Neural crest cell (in vitro differentiated cells): ENCODE measurements at regions not wholly inside any gene's neighbourhood (a gene's known extent, or its start where the extent isn't known, plus 50 kb on each side); places are given as distances from the start of the nearest gene placed in this dataset.

Experiments
- DNase-seq: peaks from one replicate; pipeline ENCODE4 v3.0.0; 2021; ENCODE audit warnings: low read depth, mixed read lengths, low spot score
- H3K27ac Mint-ChIP-seq: one replicate; pipeline ENCODE4 v1.8.0; 2021; ENCODE audit warnings: mild to moderate bottlenecking, mixed read lengths; ENCODE audit not compliant: unreplicated experiment
- H3K27me3 Mint-ChIP-seq: 2 replicates; pipeline ENCODE4 v1.8.0; 2021; ENCODE audit warnings: low read depth, mild to moderate bottlenecking, mixed read lengths
- H3K36me3 Mint-ChIP-seq: 2 replicates; pipeline ENCODE4 v1.8.0; 2021; ENCODE audit warnings: low read depth, mild to moderate bottlenecking, mixed read lengths
- H3K4me1 Mint-ChIP-seq: 2 replicates; pipeline ENCODE4 v1.8.0; 2021; ENCODE audit warnings: mixed read lengths
- H3K4me3 Mint-ChIP-seq: one replicate; pipeline ENCODE4 v1.8.0; 2021; ENCODE audit warnings: mild to moderate bottlenecking, mixed read lengths
- H3K9me3 Mint-ChIP-seq: 2 replicates; pipeline ENCODE4 v1.8.0; 2021; ENCODE audit warnings: mixed read lengths
- TF ChIP-seq, protein P1 (sequence below): fragments of 200-600 bp; sonication (generic); conservative IDR thresholded peaks from 2 replicates; pipeline ENCODE4 v1.5.0; 2021; ENCODE audit warnings: antibody characterized with exemption, mild to moderate bottlenecking

DNA sequence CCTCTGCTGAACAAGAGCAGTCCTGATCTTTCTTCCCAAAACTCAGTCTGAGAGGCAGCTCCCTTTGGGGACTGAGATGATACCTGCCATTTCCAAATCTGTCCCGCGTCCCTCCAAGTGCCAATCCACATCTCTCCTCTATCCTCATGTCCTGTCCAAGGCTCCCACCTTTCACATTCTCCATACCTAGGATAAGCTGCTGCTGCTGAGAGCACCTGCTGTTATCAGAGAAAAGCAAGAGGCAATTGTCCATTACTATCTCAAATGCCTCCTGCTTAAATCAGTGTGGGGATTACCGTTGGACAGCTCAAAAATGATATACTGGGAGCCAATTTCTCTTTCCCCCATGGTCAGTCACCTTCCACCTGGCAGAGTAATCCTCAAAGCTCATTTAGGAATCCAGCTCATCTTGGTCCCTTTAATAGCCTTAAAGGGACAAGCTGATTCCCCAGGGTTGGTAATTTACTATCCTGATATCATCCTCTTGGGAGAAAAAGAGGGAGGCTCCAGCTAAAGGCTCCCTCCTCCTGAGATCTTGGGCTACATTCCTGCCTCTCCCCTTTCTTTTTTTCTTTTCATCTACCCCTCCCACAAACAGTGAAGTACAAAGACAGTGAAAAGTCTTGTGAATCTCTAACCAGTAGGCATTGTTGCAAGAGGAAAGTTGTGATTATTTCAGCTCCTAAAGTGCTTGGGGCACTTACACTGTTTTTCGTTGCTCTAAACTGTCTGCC lies 278.1 kb upstream of the CAMK1G start:
- DNase-seq = no peak
- H3K4me3 Mint-ChIP-seq = no peak overlapping the region
- H3K4me1 Mint-ChIP-seq = peaks cover 9% of the 10 kb centered on the region

GRCh38 chr1:209307846-209308245 lies 275.7 kb upstream of the CAMK1G start:
- Mint-ChIP-seq H3K27ac (no peak overlapping the region), H3K36me3 (no peaks in the 10 kb centered on the region), H3K27me3 (peaks cover 5% of the 10 kb centered on the region), H3K9me3 (peaks cover 3% of the 10 kb centered on the region), H3K4me1 (peaks cover 9% of the 10 kb centered on the region), H3K4me3 (no peak overlapping the region)
- DNase-seq = no peak
- TF ChIP-seq, protein P1, sequence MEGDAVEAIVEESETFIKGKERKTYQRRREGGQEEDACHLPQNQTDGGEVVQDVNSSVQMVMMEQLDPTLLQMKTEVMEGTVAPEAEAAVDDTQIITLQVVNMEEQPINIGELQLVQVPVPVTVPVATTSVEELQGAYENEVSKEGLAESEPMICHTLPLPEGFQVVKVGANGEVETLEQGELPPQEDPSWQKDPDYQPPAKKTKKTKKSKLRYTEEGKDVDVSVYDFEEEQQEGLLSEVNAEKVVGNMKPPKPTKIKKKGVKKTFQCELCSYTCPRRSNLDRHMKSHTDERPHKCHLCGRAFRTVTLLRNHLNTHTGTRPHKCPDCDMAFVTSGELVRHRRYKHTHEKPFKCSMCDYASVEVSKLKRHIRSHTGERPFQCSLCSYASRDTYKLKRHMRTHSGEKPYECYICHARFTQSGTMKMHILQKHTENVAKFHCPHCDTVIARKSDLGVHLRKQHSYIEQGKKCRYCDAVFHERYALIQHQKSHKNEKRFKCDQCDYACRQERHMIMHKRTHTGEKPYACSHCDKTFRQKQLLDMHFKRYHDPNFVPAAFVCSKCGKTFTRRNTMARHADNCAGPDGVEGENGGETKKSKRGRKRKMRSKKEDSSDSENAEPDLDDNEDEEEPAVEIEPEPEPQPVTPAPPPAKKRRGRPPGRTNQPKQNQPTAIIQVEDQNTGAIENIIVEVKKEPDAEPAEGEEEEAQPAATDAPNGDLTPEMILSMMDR = no peak

More for the DNA sequence above, 278.1 kb upstream of the CAMK1G start:
- peaks cover 3% of the 10 kb centered on the region for H3K27me3 Mint-ChIP-seq
- H3K9me3 Mint-ChIP-seq = peaks cover 3% of the 10 kb centered on the region
- H3K36me3 Mint-ChIP-seq = no peaks in the 10 kb centered on the region
- H3K27ac Mint-ChIP-seq = peak overlapping the region; percentile 16
- TF ChIP-seq, protein P1 = no peak

DNA sequence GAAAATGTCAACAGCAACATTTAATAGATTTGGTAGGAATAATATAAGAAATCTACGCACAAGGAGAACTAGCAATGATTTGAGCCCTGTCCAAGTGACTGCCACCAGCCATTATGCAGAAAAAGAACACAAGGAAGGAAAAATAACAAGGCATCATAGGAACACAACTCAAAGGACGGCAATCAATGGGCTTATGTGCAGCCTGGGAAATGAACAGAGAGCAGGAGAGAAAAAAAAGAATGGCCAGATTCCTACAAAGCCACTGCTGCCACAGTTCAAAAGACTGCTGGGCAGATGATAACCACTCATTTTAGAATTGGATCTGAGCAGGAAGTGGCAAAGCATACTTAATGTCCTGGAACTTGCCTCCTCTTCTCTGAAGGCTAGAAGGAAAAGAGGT lies 274.3 kb upstream of the CAMK1G start:
- TF ChIP-seq, protein P1 = no peak
- no peak for DNase-seq
- H3K4me3 Mint-ChIP-seq = no peak overlapping the region
- peaks cover 5% of the 10 kb centered on the region for H3K27me3 Mint-ChIP-seq
- no peaks in the 10 kb centered on the region for H3K36me3 Mint-ChIP-seq
- H3K27ac Mint-ChIP-seq = no peak overlapping the region
- peaks cover 9% of the 10 kb centered on the region for H3K4me1 Mint-ChIP-seq
- H3K9me3 Mint-ChIP-seq = peaks cover 3% of the 10 kb centered on the region

- Mint-ChIP-seq H3K36me3 (no peaks in the 10 kb centered on the region), H3K27ac (no peak overlapping the region), H3K27me3 (peaks cover 2% of the 10 kb centered on the region), H3K4me1 (peaks cover 4% of the 10 kb centered on the region), H3K4me3 (no peak overlapping the region), H3K9me3 (no peaks in the 10 kb centered on the region)
- TF ChIP-seq, protein P1 = no peak
- no peak for DNase-seq
Observed at GRCh38 chr1:209311770-209312169, 271.7 kb upstream of the CAMK1G start.

- DNase-seq = no peak
Observed at GRCh38 chr1:209316929-209317328, 266.6 kb upstream of the CAMK1G start.

More at GRCh38 chr1:209316929-209317328, 266.6 kb upstream of the CAMK1G start:
- H3K4me1 Mint-ChIP-seq = no peaks in the 10 kb centered on the region
- no peak overlapping the region for H3K27ac Mint-ChIP-seq
- peaks cover 7% of the 10 kb centered on the region for H3K9me3 Mint-ChIP-seq
- TF ChIP-seq, protein P1 = no peak
- no peaks in the 10 kb centered on the region for H3K36me3 Mint-ChIP-seq
- H3K27me3 Mint-ChIP-seq = no peaks in the 10 kb centered on the region
- no peak overlapping the region for H3K4me3 Mint-ChIP-seq
